ENCODE measurements at regions not wholly inside any gene's neighbourhood (a gene's known extent, or its start where the extent isn't known, plus 50 kb on each side); places are given as distances from the start of the nearest gene placed in this dataset.
"Not testable (repeated sequence)": the region's sequence is repeated elsewhere in the genome, so short reads cannot be mapped to it uniquely, and the experiment has no call there.

- DNase-seq (ENCODE audit: low read depth), result no peak
These were observed 532.0 kb downstream of the RWDD3 start for GRCh38 chr1:95766036-95766435.

GRCh38 chr1:95770581-95770980 lies 536.6 kb downstream of the RWDD3 start:
- peak; percentile 81 for DNase-seq (ENCODE audit: low read depth)

- DNase-seq (ENCODE audit: low read depth), result no peak
These were observed 544.2 kb downstream of the RWDD3 start for GRCh38 chr1:95778217-95778616.

GRCh38 chr1:95780836-95781235 lies 546.8 kb downstream of the RWDD3 start:
- DNase-seq (ENCODE audit: low read depth), result no peak

GRCh38 chr1:95790136-95790535 lies 556.1 kb downstream of the RWDD3 start:
- DNase-seq (ENCODE audit: low read depth), result no peak

GRCh38 chr1:95793893-95794292 lies 559.9 kb downstream of the RWDD3 start:
- DNase-seq (ENCODE audit: low read depth), result no peak

- not testable (repeated sequence) for DNase-seq (ENCODE audit: low read depth)
These were observed 563.8 kb downstream of the RWDD3 start for GRCh38 chr1:95797761-95798160.

GRCh38 chr1:95806171-95806570 lies 572.2 kb downstream of the RWDD3 start:
- DNase-seq (ENCODE audit: low read depth), result no peak

GRCh38 chr1:95809391-95809790 lies 575.4 kb downstream of the RWDD3 start:
- DNase-seq (ENCODE audit: low read depth), result no peak

GRCh38 chr1:95815511-95815910 lies 581.5 kb downstream of the RWDD3 start:
- no peak for DNase-seq (ENCODE audit: low read depth)

- DNase-seq (ENCODE audit: low read depth), result no peak
These were observed 595.5 kb downstream of the RWDD3 start for GRCh38 chr1:95829556-95829955.

GRCh38 chr1:95832370-95832769 lies 598.4 kb downstream of the RWDD3 start:
- DNase-seq (ENCODE audit: low read depth), result no peak

- no peak for DNase-seq (ENCODE audit: low read depth)
These were observed 615.4 kb downstream of the RWDD3 start for GRCh38 chr1:95849439-95849838.

- DNase-seq (ENCODE audit: low read depth), result no peak
These were observed 616.2 kb downstream of the RWDD3 start for GRCh38 chr1:95850165-95850649.

GRCh38 chr1:95850763-95851162 lies 616.8 kb downstream of the RWDD3 start:
- DNase-seq (ENCODE audit: low read depth), result no peak

GRCh38 chr1:95852483-95853070 lies 618.6 kb downstream of the RWDD3 start:
- no peak for DNase-seq (ENCODE audit: low read depth)

GRCh38 chr1:95854457-95854856 lies 620.4 kb downstream of the RWDD3 start:
- DNase-seq (ENCODE audit: low read depth), result no peak

- no peak for DNase-seq (ENCODE audit: low read depth)
These were observed 629.1 kb downstream of the RWDD3 start for GRCh38 chr1:95863086-95863485.

- DNase-seq (ENCODE audit: low read depth), result no peak
These were observed 631.8 kb downstream of the RWDD3 start for GRCh38 chr1:95865769-95866168.

- no peak for DNase-seq (ENCODE audit: low read depth)
These were observed 642.3 kb downstream of the RWDD3 start for GRCh38 chr1:95876276-95876675.

GRCh38 chr1:95879498-95880050 lies 645.6 kb downstream of the RWDD3 start:
- no peak for DNase-seq (ENCODE audit: low read depth)

- DNase-seq (ENCODE audit: low read depth), result no peak
These were observed 655.0 kb downstream of the RWDD3 start for GRCh38 chr1:95888941-95889390.

GRCh38 chr1:95889400-95889799 lies 655.4 kb downstream of the RWDD3 start:
- no peak for DNase-seq (ENCODE audit: low read depth)

GRCh38 chr1:95893921-95894320 lies 659.9 kb downstream of the RWDD3 start:
- DNase-seq (ENCODE audit: low read depth), result no peak
